SH-SY5Y (cell line): ENCODE measurements at regions not wholly inside any gene's neighbourhood (a gene's known extent, or its start where the extent isn't known, plus 50 kb on each side); places are given as distances from the start of the nearest gene placed in this dataset.

Experiments used
- GATA2 ChIP-seq: IDR thresholded peaks from 2 replicates; pipeline ENCODE4 v1.6.1; 2011; ENCODE audit warnings: mild to moderate bottlenecking, low read depth, low read length
- GATA3 ChIP-seq: IDR thresholded peaks from 2 replicates; pipeline ENCODE4 v1.6.1; 2011; ENCODE audit warnings: low read depth, mild to moderate bottlenecking, low read length, moderate library complexity

DNA sequence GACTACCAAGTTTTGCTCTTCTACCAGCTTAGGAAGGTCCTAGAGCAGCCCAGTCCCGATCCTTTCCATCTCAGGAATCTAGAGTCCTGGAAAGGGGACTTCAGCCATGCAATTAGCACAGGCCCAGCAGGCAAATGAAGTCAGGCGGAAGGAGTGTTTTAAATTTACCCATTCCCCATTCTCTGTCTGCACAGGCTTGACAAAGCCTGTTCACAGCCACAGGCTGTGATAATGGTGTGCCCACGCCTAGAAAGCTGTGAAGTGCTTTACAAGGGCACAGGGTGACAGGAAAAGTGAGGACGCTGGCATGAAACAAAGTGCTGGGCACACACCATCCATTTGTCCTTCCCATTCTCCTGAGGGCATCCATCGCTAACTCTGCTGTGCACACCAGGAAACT is 79.0 kb downstream of the PITPNM2 start:
- no peak for TF ChIP-seq GATA3
- no peak for TF ChIP-seq GATA2

GRCh38 chr12:123071099-123071800 is 79.6 kb downstream of the PITPNM2 start:
- no peak for TF ChIP-seq GATA3
- no peak for TF ChIP-seq GATA2

DNA sequence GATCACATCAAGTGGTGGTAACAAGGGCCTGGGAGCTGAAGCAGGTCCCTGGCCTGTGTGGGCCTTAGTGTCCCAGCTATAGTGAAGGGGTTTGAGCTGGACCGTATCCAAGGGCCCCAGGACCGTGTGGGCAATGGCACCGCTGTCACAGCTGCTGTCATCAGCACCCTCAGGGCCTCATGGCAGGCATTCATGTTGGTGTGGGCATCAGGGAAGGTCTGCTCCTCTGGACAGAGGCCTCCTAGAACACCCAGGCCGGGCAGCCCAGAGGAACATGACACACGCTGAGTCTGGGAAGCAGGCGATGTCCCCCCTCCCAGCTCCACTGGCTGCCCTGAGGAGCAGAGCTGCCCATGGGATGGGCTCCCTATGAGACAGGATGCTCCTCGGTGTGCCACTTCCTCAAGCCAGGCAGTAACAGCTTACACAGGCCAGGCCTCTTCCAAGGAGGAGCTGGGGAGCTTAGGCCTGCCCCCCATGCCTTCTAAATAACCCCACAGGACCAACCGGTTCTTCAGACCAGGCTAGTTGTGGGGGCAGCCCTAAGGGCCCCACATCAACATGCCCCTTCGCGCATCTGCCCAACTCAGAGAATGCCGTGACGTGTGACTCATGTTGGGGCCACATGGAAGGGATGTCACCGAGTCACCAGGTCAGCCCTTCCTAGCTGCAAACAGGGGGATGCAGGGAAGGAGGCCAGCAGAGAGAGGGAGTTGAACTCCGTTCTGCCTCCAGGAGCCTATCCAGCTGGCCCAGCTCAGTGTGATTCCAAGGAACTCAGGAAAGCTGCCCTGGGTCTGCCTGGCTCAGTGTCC is 80.4 kb downstream of the PITPNM2 start:
- no peak for TF ChIP-seq GATA2
- TF ChIP-seq GATA3 = no peak

- TF ChIP-seq GATA3 = no peak
- TF ChIP-seq GATA2 = no peak
Measured at GRCh38 chr12:123069436-123070266, 81.2 kb downstream of the PITPNM2 start.

DNA sequence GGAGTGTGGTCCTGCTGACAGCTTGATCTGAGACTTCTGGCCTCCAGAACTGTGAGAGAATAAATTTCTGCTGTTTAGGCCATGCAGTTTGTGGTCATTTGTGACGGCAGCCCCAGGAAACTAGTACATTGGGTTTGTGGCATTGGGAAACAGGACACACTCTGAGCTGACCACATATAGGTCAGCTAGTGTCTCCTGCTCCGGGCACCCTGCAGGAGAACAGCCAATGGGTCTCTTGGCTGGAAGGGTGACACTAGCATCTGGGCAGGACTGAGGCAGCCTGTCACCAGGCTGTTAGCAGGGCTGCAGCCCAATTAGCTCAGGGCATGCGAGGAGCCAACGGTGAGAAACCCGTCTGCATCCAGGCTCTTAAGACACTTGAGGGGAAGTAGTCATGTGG is 83.2 kb downstream of the PITPNM2 start:
- TF ChIP-seq GATA3 = no peak
- no peak for TF ChIP-seq GATA2

DNA sequence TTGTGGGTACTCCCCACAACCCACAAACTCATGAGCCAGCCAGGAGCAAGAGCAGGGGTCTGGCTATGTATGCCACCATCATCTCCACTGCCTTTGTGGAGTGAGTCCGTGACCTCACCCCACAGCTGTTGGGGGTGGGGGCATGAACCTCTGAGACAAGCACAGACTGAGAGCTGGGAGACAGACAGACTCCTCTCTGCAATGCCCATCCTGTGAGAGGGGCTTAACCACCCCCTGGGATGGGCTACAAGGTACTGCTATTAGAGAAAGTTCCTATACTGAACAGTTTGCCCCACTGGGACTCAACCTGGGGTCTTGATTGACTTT is 84.5 kb downstream of the PITPNM2 start:
- no peak for TF ChIP-seq GATA3
- no peak for TF ChIP-seq GATA2

DNA sequence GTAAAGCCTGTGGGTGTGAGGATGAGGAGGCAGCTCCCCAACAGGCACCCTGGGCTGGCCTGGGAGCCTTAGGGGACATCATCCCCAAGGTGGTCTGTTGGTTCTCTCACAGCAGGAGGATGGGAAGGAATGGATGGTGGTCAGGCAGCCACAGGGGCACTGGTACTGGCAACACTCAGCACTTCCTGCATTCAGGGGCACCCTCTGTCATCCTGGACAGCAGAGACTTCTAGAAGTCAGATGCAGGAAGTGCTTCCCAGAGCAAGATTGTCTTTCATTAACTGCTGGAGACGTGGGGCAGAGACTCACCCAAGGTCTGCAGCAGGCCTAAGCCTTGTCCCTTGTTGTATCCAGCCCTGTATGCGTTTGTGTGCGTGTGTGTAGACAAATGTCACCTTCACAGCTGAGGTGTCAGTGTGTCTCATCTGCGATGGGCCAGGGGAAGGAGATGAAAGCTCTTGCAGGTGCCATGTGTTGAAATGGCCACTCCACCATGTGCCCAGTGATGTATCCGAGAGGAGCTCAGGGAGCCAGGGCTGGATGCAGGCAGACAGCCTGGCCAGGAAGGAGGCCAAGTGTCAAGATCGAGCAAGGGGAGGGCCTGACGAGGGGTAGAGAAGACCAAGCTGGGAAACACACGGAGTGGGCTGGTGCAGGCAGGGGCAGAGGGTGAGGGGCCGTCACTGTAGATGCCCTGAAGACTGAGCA is 85.1 kb downstream of the PITPNM2 start:
- no peak for TF ChIP-seq GATA3
- no peak for TF ChIP-seq GATA2

DNA sequence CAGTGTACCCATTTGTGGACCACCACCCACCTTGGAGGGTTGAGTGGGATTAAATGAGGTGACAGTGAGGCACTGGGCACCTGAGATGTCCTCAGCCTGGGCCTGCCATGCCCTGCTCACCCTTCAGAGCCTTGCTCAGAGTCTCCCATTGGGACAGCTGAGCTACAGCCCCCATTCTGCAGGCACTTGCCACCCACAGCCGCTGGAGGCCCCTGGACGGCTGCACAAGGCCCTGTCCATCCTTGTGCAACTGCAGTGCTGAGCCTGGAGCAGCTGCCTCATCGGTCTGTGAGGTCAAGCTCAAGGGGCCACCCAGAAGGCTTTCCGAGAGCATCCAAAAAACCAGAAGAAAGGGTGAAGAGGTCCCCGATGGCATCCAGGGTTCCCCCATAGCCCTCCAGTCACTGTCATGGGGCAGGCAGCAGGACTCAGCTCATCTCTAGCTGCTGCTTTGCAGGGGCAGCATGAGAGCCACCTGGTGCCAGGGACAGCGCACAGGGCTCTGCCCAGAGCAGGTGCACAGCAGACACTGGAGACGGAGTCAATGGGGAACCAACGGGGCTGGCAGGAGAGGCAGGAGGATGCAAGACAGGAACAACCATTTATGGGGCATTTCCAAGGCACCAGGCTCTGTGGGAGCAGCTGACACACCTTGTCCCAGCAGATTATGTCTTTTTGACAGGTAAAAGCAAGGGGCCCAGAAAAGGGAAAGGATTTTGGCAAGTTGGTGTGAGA is 84.6 kb downstream of the ARL6IP4 start:
- TF ChIP-seq GATA3 (no peak), GATA2 (no peak)

- TF ChIP-seq GATA2 (no peak), GATA3 (no peak)
Measured at GRCh38 chr12:123064366-123064765, 83.9 kb downstream of the ARL6IP4 start.

DNA sequence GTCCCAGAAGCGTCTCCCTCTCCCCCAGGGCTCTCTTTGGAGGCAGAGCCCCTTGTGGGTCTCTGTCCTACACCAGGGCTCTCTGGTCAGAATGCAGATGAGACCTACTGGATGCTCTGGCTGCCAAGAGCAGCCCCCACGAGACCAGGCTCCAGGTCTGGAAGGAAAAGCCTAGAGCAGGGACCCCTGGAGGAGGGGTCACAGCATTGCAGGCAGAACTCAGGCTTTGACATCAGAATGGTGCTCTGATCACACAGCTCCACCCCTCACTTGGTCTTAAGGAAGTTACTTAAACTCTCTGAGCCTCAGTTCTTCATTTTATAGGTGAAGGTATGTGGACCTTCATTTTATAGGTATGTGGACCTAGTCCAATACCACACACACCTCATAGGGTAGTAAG is 83.1 kb downstream of the ARL6IP4 start:
- no peak for TF ChIP-seq GATA3
- TF ChIP-seq GATA2 = no peak

GRCh38 chr12:123062681-123063486 is 82.4 kb downstream of the ARL6IP4 start:
- no peak for TF ChIP-seq GATA2
- no peak for TF ChIP-seq GATA3

- TF ChIP-seq GATA2 (no peak), GATA3 (no peak)
Measured at GRCh38 chr12:123061441-123062205, 81.1 kb downstream of the ARL6IP4 start.

DNA sequence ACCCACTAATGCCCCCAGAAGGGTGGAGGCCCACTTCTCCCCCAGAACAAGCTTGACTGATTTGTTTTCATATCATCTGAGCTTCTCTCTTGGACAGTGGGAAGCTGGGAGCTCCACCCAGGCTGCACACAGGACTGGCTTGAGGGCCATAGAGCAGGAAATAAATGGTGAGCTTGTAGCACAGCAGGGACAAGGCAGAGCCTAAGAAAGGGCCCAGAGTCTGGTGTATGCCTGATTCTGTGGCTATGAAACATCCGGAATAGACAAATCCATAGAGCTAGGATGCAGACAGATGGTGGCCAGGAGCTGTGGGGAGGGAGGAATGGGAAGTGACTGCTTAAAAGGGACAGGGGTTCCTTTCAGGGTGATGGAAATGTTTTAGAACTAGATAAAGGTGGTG is 79.0 kb downstream of the ARL6IP4 start:
- no peak for TF ChIP-seq GATA3
- TF ChIP-seq GATA2 = no peak
